NCI-H1417 (cell line): ENCODE measurements at regions not wholly inside any gene's neighbourhood (a gene's known extent, or its start where the extent isn't known, plus 50 kb on each side); places are given as distances from the start of the nearest gene placed in this dataset.
"Not testable (repeated sequence)": the region's sequence is repeated elsewhere in the genome, so short reads cannot be mapped to it uniquely, and the experiment has no call there.

Experiments
- DNase-seq, 3 experiments: peaks; one replicate each; lab custom pipeline; 2025; lab: John Stamatoyannopoulos, UW

DNA sequence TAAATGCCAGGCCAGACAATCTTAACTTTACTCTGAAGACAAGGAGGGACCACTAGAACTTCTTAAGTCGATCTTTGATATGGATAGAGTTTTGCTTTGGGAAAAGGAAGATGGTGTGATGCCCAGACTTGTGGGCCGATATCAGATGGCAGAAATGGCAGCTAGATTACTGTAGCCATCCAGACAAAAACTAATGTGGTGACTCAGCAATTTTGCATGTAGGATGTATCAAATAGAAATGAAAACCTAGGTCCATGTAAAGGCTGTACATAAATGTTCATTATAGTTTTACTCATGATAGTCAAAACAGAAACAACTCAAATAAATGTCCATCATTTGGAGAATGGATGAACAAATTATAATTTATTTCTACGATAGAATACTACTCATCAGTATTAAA lies 121.5 kb downstream of the APIP start:
- DNase-seq = no peak

DNA sequence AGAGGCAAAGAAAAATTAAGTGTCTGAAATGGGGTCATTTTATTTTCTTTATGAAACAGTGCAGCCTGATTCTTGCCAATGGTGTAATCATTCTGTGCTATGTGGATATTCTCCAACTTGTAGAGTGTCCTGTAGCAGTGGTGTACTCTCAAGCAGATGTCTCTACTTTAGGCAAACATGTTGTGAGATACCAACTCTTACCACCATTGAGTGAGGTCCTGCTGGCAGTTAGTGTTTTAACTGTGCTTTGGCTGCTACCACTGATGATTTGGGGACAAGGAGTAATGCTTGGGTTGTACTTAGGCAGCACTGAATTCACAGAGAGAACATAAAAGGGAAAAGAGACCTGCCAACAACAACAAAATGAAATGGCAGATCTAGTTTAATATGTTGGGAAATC lies 122.5 kb downstream of the APIP start:
- DNase-seq = no peak

DNA sequence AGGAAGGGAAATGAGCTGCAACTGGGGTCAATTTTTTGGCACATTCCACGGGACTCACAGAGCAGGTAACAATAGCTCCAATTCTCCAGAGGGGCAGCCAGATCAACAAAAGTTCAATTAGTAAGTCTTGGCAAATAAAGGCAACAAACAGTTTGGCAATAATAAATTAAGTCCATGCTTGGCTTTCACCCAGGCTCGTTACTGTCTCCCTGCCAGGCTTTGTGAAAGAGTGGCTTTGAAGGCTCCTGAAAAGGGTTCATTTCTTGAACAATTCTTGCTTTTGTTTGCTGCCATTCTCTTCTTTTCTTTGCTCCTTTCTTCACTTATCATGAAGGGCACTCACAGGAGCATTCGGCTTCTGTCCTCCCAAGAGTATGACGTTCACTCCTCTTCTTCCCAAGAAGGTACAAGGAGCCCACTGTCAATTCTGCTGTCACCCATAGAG lies 123.3 kb downstream of the APIP start:
- DNase-seq = peak in 1 of 3 experiments; percentile 13

DNA sequence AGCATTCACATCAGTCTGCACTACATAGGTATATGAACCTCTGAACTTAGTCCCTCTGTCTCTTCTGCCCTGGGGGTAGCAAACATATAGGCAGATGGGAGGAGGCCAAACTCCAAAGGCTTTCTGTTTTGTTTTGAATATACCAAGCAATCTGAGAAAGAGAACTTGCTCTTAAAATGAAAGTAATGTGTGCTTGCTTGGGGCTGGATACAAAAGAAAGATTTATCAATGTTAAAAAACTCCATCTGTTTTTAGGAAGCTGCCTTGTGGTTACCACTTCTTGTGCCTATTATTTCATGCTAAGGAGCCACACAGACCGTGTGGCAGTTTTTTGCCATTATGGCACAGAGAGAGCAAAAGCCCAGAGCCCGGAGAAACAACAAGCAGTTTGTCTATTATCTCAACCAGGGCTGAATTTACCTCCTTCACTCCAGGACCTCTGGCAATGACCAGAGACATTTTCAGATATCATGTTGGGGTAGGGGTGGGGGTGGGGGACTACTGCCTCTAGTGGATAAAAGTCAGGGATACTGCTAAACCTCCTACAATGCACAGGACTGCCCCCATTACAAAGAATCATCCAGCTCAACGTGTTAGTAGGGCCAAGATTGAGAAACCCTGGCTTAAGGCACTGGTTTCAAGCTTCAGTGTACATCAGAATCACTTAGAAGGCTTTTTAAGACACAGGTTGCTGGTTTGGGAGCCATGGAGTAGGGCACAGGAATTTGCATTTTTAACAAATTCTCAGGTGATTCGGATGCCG lies 124.2 kb downstream of the APIP start:
- no peak for DNase-seq

DNA sequence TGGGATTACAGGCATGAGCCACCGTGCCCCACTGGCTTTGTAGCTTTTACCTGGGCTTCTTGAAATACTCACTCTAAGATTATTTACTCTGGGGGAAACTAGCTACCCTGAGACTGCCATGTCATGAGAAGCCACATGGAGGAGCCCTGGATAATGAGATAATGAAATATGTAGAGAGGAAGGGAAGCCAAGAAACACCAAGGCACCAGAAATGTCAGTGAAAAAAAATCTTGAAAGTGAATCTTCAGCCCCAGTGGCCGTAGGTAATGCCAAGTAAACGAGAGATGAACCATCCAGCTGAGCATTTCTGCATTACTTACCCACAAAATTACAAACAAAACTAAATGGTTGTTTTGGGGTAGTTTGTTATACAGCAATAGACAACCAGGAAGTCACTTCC lies 125.6 kb downstream of the APIP start:
- no peak for DNase-seq

DNA sequence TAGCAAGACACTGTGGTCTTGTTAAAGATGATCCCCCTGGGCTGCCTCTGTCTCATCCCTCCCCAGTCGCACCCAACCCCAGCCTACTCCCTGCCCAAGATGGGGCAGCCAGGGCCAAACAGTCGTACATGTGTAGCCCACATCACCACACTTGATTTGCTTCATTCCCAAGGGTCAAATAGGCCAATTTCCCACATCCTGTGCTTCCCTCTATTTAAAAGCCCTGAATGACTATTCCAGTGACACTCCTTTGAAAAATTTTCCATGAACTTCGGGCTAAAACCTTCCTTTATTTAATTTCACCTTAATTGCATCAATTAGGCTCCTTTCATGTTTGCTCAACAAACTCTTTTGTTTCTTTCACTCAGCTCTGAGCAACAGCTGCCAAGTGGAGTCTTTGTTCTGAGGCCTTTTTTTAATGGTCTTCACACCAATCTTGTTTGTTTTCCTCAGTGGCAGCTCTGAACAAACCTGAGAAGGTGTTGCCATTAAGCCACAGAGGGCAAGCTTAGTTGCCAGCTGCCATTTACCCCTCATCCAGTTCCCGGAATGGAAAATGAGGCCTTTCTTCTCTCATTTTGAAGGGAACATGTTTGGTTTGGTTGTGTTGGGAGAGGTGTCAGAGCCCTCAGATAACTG lies 126.9 kb downstream of the APIP start:
- peak in 2 of 3 experiments; percentile 72 to 93 for DNase-seq

DNA sequence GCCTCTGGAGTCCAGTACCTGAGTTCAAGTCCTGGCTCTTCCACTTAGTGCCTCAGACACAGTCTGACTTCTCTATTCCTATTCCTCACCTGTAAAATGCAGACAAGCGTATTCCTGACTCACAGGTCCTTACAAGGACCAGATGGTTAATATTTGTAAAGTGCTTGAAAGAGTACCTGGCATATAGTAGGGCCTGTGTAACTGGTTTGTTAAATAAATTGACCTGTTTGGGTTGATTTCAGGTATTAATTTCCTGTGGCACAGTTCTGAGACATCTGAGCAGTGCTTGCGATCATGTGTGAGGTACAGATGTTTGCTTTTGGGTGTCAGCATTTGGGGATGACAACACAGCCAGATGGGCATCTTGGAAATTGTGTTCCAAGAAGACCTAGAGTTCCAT lies 127.5 kb downstream of the APIP start:
- DNase-seq = peak in 2 of 3 experiments; percentile 48 to 59

DNA sequence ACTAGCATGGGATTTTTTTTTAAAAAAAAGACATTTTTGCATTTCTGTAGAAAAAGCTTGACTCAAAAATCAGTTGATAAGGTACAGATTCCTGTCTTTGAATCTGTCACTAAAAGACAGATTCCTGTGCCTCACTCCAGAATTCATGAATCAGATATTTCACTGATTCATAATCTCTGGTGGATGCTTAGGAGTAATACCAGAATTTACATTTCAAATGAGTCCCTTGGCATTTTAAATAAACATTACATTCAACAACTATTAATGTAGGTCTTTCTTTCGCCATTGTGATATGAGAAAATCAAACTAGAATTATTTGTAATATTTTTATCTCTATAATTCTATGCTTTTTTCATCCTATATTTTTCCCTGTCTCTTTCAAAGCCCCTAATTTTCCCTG lies 128.3 kb downstream of the APIP start:
- DNase-seq = no peak

DNA sequence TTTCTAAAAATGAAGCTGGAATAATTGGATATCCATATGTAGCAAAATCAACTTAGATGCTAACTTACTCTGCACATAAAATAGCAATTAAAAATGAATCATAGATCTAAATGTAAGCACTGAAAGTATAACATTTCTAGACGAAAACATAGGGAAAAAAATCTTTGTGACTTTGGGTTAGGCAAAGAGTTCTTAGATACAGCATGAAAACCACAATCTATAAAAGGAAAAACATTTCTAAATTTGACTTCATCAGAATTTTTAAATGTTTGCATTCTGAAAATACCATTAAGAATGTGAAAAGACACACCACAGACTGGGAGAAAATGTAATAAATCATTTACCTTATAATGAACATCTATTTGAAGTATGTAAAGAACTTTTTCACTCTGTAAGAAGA lies 128.8 kb downstream of the APIP start:
- no peak for DNase-seq

DNA sequence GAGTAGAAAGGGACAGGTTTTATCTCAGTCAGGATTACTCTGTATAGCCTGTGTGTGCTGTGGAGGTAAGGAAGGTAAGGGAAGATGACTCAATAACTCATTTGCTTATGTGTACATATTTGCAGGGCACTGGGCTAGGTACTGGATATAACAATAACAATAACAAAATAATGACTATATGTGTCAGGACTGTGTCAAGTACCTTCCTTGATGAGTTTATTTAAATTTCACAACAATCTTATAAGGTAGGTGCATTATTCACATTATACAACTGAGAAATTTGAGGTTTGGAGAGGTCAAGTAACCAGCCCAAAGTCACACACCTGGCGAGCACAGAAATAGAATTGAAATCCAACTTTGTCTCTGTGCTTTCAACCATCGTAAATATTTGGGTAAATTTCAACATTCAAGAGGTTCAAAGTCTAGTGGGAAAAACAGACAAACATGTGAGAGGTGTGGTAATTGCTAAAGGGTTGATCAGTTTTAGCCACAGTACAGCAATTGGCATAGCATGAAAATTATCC lies 131.8 kb downstream of the APIP start:
- no peak for DNase-seq

DNA sequence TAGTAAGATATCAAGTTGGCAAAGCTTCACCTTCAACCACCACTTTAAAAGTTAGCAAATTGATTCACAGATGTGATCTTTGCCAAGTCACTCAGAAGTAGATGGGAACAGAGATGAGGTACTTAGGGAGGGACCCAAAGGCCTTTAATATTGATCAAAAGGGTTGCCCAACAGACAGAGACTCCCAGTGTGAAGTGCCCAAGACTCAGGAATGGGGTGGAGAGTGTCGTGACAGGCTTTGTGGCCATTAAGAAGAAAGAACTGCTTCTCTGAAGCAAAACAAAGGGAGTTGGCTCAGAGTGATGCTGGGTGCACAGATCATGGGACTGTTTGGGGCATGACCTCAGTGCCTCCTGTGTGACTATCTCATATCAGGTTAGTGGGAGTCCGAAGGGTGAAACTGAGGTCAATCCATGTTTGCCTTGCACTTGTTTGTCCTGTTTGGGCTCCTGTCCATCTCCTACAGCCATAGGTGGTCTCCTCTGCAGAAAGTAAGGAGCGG lies 132.3 kb downstream of the APIP start:
- no peak for DNase-seq

DNA sequence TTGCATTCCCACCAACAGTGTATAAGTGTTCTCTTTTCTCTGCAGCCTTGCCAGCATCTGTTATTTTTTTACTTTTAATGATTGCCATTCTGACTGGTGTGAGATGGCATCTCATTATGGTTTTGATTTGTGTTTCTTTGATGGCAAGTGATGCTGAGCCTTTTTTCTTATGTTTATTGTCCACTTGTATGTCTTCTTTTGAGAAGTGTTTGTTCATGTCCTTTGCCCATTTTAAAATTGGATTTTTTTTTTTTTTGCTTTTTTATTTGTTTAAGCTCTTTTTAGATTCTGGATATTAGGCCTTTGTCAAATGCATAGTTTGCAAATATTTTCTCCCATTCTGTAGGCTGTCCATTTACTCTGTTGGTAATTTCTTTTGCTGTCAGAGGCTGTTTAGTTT lies 134.4 kb downstream of the APIP start:
- not testable (repeated sequence) for DNase-seq

DNA sequence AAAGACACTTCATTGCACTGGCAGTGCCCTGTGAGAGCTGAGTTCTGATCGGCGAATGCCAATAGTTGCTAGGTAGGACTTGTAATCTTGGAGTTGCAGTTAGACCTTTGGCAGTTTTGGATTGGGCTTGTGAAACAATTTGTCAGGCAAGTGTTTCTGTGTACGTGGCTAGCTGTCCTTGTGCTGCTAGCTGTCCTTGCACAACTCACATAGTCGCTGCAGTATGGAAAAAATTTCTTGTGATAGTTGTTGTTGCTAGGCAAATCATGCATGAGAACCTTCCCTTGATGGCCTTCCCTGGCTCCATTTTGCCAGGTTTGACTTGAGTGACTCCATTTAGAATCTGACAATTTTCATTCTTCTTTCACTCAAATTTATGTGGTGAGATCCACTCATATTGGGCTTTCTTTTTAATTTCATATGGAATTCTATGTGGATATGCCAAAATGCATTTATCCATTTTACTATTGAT lies 140.7 kb downstream of the APIP start:
- no peak for DNase-seq

DNA sequence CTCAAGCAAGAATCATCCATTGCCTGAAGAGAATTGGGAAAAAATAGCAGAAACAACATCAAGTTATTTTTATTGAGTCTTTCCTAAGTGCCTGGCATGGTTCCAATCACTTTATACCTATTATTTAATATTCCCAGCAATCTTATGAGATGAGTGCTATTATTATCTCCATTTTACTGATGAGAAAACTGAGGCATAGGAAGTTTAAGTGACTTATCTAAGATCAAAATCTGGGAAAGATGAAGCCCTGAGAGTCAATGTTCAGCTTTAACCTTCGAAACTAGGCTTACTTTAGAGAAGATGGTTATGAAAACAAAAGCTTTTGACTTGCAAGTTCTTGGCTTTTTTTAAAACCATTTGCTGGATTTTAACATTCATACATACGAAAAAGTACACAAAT lies 141.6 kb downstream of the APIP start:
- no peak for DNase-seq

DNA sequence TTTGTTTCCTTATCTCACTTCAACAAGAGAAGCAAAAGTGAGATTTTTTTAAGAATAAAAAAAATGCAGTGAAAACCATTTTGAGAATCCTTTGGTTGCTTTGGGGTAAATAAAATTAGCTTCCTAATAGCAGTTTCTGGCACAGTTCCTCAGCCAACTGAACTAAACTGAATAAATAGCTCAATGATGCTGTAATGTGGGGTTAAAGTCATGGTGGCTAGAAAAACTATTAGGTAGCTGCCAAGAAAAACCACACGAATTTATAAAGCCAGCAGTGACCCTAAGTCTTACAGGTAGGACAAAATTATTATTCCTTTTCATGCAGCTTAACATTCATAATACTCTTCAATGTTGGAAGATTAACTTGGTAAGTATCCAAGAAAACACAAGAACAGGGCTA lies 142.4 kb downstream of the APIP start:
- DNase-seq = no peak

DNA sequence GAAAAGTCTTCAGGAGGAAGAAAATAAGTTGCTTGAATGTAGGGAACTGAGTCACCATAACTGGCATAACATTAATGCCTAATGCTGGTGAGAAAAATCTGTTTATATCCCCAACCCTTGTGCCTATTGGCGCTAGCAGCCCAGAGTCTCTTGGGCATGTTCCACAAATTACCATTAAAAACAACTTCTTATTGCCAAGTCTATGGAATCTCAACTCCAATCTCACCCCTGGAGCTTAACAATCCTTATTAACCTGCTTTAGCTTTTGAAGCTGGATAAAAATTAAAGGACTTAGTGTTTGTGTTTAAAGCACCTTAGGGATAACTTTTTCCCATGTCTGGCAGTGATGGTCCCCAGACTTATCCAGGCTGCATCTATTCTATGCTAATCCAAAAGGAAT lies 143.0 kb downstream of the APIP start:
- no peak for DNase-seq

DNA sequence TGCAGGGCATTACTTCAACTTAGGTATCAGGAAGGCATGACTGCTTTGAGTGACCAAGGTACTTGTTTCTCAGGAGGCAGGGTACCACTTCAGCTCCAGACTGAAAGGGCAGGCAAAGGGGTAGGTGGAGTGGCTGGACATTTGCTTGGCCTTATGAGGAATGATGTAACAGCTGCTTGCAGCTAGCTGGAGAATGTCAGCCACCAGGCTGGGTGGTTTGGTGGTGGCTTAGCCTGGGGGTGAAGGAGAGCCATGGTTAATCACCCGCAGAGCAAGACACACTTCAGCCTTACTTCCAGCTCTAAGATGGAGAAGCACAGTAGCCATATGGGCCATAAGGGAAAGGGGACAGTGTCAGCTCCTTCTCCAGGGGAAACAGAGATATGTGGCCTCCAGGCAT lies 146.1 kb downstream of the APIP start:
- DNase-seq = no peak

DNA sequence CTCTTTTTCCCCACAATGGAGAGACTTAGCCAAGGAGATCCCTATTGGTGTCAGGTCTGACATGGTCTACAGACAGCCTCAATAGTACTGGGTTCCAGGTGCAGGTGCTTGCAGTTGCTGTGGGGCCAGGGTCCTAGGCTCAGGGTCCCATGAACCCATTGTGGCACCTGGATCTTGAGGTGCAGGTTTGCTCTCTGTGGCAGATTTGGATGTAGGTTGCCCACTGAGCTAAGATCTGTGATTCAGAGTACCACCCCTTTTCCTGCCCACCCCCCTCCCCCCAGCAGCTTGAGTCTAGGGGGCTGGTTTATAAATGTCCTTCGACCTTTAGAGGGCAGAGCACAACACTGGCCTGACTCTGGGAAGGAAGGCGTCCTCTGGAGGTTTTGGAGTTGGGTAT lies 147.0 kb downstream of the APIP start:
- no peak for DNase-seq

DNA sequence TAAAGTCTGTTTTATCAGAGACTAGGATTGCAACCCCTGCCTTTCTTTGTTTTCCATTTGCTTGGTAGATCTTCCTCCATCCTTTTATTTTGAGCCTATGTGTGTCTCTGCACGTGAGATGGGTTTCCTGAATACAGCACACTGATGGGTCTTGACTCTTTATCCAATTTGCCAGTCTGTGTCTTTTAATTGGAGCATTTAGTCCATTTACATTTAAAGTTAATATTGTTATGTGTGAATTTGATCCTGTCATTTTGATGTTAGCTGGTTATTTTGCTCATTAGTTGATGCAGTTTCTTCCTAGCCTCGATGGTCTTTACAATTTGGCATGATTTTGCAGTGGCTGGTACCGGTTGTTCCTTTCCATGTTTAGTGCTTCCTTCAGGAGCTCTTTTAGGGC lies 141.7 kb downstream of the EHF start:
- not testable (repeated sequence) for DNase-seq

DNA sequence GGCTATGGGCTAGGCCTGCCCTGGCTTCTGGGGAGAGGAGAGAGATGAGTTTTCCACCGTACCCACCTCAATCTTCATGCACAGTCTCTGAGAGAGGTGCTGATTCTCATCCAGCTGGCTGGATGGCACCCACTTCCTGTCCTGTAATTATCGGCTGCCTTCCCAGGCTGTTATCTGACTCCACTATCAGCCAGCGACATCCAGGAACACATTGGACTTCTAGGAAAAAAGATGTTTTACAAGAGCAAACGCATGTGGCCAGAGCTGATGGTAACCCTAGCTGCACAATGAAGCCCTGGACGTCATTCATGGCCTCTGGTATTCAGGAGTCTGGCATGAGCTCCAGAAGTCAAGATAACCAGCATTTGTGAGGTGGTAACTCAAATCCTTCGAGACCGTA lies 137.4 kb downstream of the EHF start:
- no peak for DNase-seq

DNA sequence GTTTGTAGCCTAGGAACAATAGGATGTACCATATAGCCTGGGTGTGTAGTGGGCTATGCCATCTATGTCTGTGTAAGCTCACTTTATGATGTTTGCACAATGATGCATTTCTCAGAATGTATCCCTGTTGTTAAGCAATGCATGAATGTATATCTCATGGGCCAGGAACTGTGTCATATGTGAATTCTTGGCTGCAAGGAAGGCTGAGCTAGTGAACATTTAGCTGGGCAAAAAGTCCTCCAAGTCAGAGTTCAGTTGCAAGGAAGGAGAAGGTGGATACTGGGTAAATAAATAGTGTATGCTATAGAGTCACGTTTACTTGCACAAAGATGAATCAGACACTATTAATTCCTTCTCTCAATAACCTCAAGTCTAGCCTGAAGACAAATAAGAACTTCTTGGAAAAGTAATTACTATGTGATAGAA lies 136.1 kb downstream of the EHF start:
- DNase-seq = no peak

DNA sequence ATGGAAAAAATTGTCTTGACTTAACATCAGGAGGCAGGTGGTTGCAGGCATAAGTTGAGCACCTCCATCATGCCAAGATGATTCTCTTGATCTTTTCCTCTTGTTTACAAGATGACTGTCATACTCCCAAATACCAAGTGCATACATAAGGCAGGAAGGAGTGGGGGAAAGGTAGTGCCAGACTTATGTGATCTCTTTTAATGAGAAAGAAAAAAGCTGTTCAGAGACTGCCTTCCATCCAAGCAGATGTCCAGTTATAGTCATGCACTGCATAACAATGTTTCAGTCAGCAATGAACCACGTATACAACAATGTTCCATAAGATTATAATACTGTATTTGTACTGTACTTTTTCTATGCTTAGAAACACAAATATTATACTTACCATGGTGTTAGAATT lies 135.7 kb downstream of the EHF start:
- no peak for DNase-seq

DNA sequence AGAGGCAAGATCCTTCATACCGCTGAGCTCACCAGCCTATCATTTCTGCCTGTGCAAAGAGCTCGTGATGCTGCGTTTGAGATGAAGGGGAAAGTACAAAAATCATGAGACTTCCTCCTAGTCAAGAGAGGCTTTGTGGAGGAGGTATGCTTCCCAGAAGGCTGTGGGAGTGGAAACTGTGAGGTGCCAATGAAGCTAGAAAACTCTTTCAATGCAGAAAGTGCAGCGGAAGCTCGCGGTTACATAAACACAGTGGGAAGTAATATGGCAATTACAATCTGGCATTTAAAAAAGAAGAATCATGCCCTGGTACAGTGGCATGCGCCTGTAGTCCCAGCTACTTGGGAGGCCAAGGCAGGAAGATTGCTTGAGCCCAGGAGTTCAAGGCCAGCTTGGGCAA lies 134.8 kb downstream of the EHF start:
- DNase-seq = no peak
